ENCODE measurements at regions not wholly inside any gene's neighbourhood (a gene's known extent, or its start where the extent isn't known, plus 50 kb on each side); places are given as distances from the start of the nearest gene placed in this dataset.

GRCh38 chr1:5150191-5150590, 495.8 kb downstream of the AJAP1 start:
- no peak for TF ChIP-seq CTCF (IDR thresholded peaks at IDR 0.05)
- H3K9me3 ChIP-seq = peaks cover 0 to 2% (median 0%) of the 10 kb centered on the region in 11 donors
- peaks cover 0 to 30% (median 11%) of the 10 kb centered on the region in 7 donors for H3K27me3 ChIP-seq
- intact Hi-C loops (cut with DNase I) = no loop called here
- H3K4me1 ChIP-seq = no peaks in the 10 kb centered on the region
- 80 to 86% methylated on average over 2 of the region's 2 CpGs for whole genome bisulfite sequencing, 2 donors
- H3K36me3 ChIP-seq = no peaks in the 10 kb centered on the region
- no peak for ATAC-seq
- DNase-seq = no peak
- H3K27ac ChIP-seq = no peak overlapping the region
- H3K4me3 ChIP-seq = no peak overlapping the region

- Histone ChIP-seq H3K27me3 (peaks cover 0 to 45% (median 16%) of the 10 kb centered on the region in 7 donors), H3K36me3 (no peaks in the 10 kb centered on the region), H3K4me3 (no peak overlapping the region), H3K9me3 (peaks cover 0 to 2% (median 0%) of the 10 kb centered on the region in 11 donors), H3K27ac (no peak overlapping the region), H3K4me1 (no peaks in the 10 kb centered on the region)
- no peak for TF ChIP-seq CTCF (IDR thresholded peaks at IDR 0.05)
- DNase-seq (no peak), ATAC-seq (no peak)
- 35 to 53% methylated on average over 1 of the region's 1 CpG for WGBS, 2 donors
- intact Hi-C loops (cut with DNase I) = no loop called here
These were observed 493.4 kb downstream of the AJAP1 start for GRCh38 chr1:5147806-5148205.

GRCh38 chr1:5142389-5142788, 488.0 kb downstream of the AJAP1 start:
- no peak for TF ChIP-seq CTCF (IDR thresholded peaks at IDR 0.05)
- no peak for DNase-seq

GRCh38 chr1:5141750-5142149, 487.3 kb downstream of the AJAP1 start:
- H3K4me3 ChIP-seq = no peak overlapping the region
- H3K27ac ChIP-seq = no peak overlapping the region
- intact Hi-C loops (cut with DNase I) = no loop called here
- DNase-seq (no peak), ATAC-seq (no peak)
- no peak for TF ChIP-seq CTCF (IDR thresholded peaks at IDR 0.05)
- WGBS, 2 donors = 76 to 77% methylated on average over 4 of the region's 4 CpGs
- peaks cover 0 to 47% (median 13%) of the 10 kb centered on the region in 7 donors for H3K27me3 ChIP-seq
- H3K36me3 ChIP-seq = no peaks in the 10 kb centered on the region
- H3K9me3 ChIP-seq = no peaks in the 10 kb centered on the region
- no peaks in the 10 kb centered on the region for H3K4me1 ChIP-seq

More at GRCh38 chr1:5142389-5142788, 488.0 kb downstream of the AJAP1 start:
- peaks cover 0 to 49% (median 16%) of the 10 kb centered on the region in 7 donors for H3K27me3 ChIP-seq
- intact Hi-C loops (cut with DNase I) = no loop called here
- 76 to 83% methylated on average over 3 of the region's 3 CpGs for WGBS, 2 donors
- H3K27ac ChIP-seq = no peak overlapping the region
- H3K9me3 ChIP-seq = no peaks in the 10 kb centered on the region
- H3K4me3 ChIP-seq = no peak overlapping the region
- H3K4me1 ChIP-seq = no peaks in the 10 kb centered on the region
- ATAC-seq = no peak
- H3K36me3 ChIP-seq = no peaks in the 10 kb centered on the region

Data from heart right ventricle (tissue), 16 donors.